ENCODE measurements at regions not wholly inside any gene's neighbourhood (a gene's known extent, or its start where the extent isn't known, plus 50 kb on each side); places are given as distances from the start of the nearest gene placed in this dataset.

- TF ChIP-seq LEF1 (IDR thresholded peaks at IDR 0.05; ENCODE audit: borderline replicate concordance) (no peak), NFRKB (IDR thresholded peaks at IDR 0.05) (no peak), SUZ12 (IDR thresholded peaks at IDR 0.05) (no peak), SP1 (IDR thresholded peaks at IDR 0.05) (no peak), BHLHE40 (IDR thresholded peaks at IDR 0.05; ENCODE audit: borderline replicate concordance) (no peak), CTBP1 (IDR thresholded peaks at IDR 0.05; ENCODE audit: borderline replicate concordance) (no peak), FOXM1 (IDR thresholded peaks at IDR 0.05; ENCODE audit: borderline replicate concordance) (no peak), ZNF384 (IDR thresholded peaks at IDR 0.05) (no peak), ARNT (IDR thresholded peaks at IDR 0.05) (no peak), HDGF (IDR thresholded peaks at IDR 0.05; ENCODE audit: borderline replicate concordance) (no peak), ELF4 (IDR thresholded peaks at IDR 0.05) (no peak), FOXK2 (IDR thresholded peaks at IDR 0.05) (no peak), L3MBTL2 (conservative IDR thresholded peaks at IDR 0.05) (no peak), FOXA1 (IDR thresholded peaks at IDR 0.05) (no peak), TARDBP (IDR thresholded peaks at IDR 0.05) (no peak)
- TF ChIP-seq, protein P1, sequence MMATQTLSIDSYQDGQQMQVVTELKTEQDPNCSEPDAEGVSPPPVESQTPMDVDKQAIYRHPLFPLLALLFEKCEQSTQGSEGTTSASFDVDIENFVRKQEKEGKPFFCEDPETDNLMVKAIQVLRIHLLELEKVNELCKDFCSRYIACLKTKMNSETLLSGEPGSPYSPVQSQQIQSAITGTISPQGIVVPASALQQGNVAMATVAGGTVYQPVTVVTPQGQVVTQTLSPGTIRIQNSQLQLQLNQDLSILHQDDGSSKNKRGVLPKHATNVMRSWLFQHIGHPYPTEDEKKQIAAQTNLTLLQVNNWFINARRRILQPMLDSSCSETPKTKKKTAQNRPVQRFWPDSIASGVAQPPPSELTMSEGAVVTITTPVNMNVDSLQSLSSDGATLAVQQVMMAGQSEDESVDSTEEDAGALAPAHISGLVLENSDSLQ (IDR thresholded peaks at IDR 0.05) = no peak
- no peak for DNase-seq (ENCODE audit: extremely low spot score)
- POLR2A ChIA-PET = no interaction called here
- CTCF ChIA-PET = interaction anchor here (0.6 kb wide), 1 partner anchor 95 kb away, joined by 3 read pairs; no protein-coding TSS in a partner anchor
These were observed 180.6 kb upstream of the CEP162 start for GRCh38 chr6:84408028-84408427.

DNA sequence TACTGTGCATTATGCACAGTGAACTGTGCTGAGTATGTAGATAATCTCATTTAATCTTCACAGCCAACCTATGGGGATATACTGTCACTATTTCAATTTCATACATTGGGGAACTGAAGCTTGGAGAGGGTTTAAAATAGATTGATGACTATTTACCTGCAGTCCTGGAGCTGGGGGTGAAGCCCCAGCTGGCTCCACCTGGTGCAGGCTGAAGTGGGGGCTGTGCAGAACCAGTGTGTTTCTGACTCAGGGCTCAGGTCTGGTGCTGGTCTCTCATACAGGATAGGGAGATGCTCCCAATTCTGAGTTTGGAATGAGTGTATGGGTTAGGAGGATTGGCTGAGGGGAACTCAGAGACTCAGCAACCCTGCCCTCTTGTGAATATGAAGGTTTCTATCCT lies 176.1 kb upstream of the CEP162 start:
- POLR2A ChIA-PET = no interaction called here
- CTCF ChIA-PET = no interaction called here
- TF ChIP-seq SP1 (IDR thresholded peaks at IDR 0.05) = no peak
- no peak for TF ChIP-seq SUZ12 (IDR thresholded peaks at IDR 0.05)
- no peak for DNase-seq (ENCODE audit: extremely low spot score)

DNA sequence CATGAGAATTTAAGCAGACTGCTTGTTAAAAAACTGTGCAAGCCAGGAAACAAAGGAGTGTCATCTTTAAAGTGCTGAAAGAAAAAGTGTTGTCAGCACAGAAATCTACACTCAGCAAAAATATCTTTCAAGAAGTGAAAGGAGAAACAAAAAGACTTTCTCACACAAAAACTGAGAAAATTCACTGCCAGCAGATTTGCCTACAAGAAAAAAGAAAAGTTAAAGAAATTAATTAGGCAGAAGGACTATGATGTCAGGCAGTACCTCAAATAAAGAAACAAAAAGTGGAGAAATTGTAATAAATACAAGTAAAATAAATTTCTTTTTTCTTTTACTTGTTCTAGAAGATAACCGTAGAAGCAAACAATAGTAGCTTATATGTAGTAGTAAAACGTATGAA lies 171.6 kb upstream of the CEP162 start:
- POLR2A ChIA-PET = no interaction called here
- DNase-seq (ENCODE audit: extremely low spot score) = no peak

DNA sequence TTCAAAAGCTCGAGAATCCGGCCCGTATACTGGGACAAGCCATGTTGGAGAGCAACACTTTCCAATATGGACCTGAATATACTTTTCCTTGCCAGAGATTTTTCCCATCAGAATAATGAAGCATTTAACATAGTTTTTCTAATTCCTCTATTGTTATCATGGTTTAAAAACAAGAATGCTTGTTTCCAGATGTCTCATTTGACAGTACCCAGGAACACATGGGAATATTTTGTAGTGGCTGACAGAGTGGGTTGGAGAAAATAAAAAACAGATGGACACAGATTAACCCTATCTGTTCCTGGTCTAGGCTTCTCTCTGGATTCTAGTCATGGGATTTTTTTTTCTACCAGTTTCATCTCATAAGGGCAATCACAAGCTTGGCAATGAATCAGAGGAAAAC lies 164.8 kb upstream of the CEP162 start:
- no peak for TF ChIP-seq ARNT (IDR thresholded peaks at IDR 0.05)
- no peak for TF ChIP-seq SP1 (IDR thresholded peaks at IDR 0.05)
- TF ChIP-seq ZNF384 (IDR thresholded peaks at IDR 0.05) = no peak
- TF ChIP-seq BHLHE40 (IDR thresholded peaks at IDR 0.05; ENCODE audit: borderline replicate concordance) = no peak
- TF ChIP-seq SUZ12 (IDR thresholded peaks at IDR 0.05) = no peak
- no peak for TF ChIP-seq FOXM1 (IDR thresholded peaks at IDR 0.05; ENCODE audit: borderline replicate concordance)
- TF ChIP-seq ELF4 (IDR thresholded peaks at IDR 0.05) = no peak
- no peak for TF ChIP-seq FOXK2 (IDR thresholded peaks at IDR 0.05)
- TF ChIP-seq, protein P1 (IDR thresholded peaks at IDR 0.05) = no peak
- TF ChIP-seq HDGF (IDR thresholded peaks at IDR 0.05; ENCODE audit: borderline replicate concordance) = no peak
- TF ChIP-seq FOXA1 (IDR thresholded peaks at IDR 0.05) = no peak
- TF ChIP-seq TARDBP (IDR thresholded peaks at IDR 0.05) = no peak
- no peak for TF ChIP-seq L3MBTL2 (conservative IDR thresholded peaks at IDR 0.05)
- no peak for TF ChIP-seq CTBP1 (IDR thresholded peaks at IDR 0.05; ENCODE audit: borderline replicate concordance)
- no peak for TF ChIP-seq LEF1 (IDR thresholded peaks at IDR 0.05; ENCODE audit: borderline replicate concordance)
- TF ChIP-seq NFRKB (IDR thresholded peaks at IDR 0.05) = no peak
- DNase-seq (ENCODE audit: extremely low spot score) = no peak
- CTCF ChIA-PET = no interaction called here
- POLR2A ChIA-PET = no interaction called here

More for the DNA sequence above, 171.6 kb upstream of the CEP162 start:
- CTCF ChIA-PET = no interaction called here
- TF ChIP-seq ELF4 (IDR thresholded peaks at IDR 0.05) = no peak
- TF ChIP-seq, protein P1 (IDR thresholded peaks at IDR 0.05) = no peak
- TF ChIP-seq TARDBP (IDR thresholded peaks at IDR 0.05) = no peak
- TF ChIP-seq FOXK2 (IDR thresholded peaks at IDR 0.05) = no peak
- TF ChIP-seq LEF1 (IDR thresholded peaks at IDR 0.05; ENCODE audit: borderline replicate concordance) = no peak

- DNase-seq (ENCODE audit: extremely low spot score) = no peak
These were observed 163.4 kb upstream of the CEP162 start for GRCh38 chr6:84390851-84391250.

More at GRCh38 chr6:84390851-84391250, 163.4 kb upstream of the CEP162 start:
- ChIA-PET POLR2A (no interaction called here), CTCF (interaction anchor here (0.6 kb wide), 1 partner anchor 1190 kb away, joined by 3 read pairs; no protein-coding TSS in a partner anchor)
- TF ChIP-seq CTBP1 (IDR thresholded peaks at IDR 0.05; ENCODE audit: borderline replicate concordance) (no peak), SP1 (IDR thresholded peaks at IDR 0.05) (no peak), HDGF (IDR thresholded peaks at IDR 0.05; ENCODE audit: borderline replicate concordance) (no peak), L3MBTL2 (conservative IDR thresholded peaks at IDR 0.05) (no peak), ELF4 (IDR thresholded peaks at IDR 0.05) (no peak), BHLHE40 (IDR thresholded peaks at IDR 0.05; ENCODE audit: borderline replicate concordance) (no peak), NFRKB (IDR thresholded peaks at IDR 0.05) (no peak), FOXK2 (IDR thresholded peaks at IDR 0.05) (no peak), FOXM1 (IDR thresholded peaks at IDR 0.05; ENCODE audit: borderline replicate concordance) (no peak), SUZ12 (IDR thresholded peaks at IDR 0.05) (no peak), FOXA1 (IDR thresholded peaks at IDR 0.05) (no peak), TARDBP (IDR thresholded peaks at IDR 0.05) (no peak), ZNF384 (IDR thresholded peaks at IDR 0.05) (no peak), LEF1 (IDR thresholded peaks at IDR 0.05; ENCODE audit: borderline replicate concordance) (no peak)
- TF ChIP-seq, protein P1 (IDR thresholded peaks at IDR 0.05) = no peak

Data from HEK293T (cell line).